GM21786 (cell line): ENCODE measurements at regions not wholly inside any gene's neighbourhood (a gene's known extent, or its start where the extent isn't known, plus 50 kb on each side); places are given as distances from the start of the nearest gene placed in this dataset.

Experiments
- ATAC-seq: cut with Tn5 transposase; IDR thresholded peaks from one replicate; pipeline ENCODE4 v1.9.1; 2021; ENCODE audit not compliant: unreplicated experiment

- peak; percentile 24 for ATAC-seq
Measured at GRCh38 chr12:11564984-11565651, 84.4 kb upstream of the ETV6 start.

- ATAC-seq: no peak
Measured at GRCh38 chr12:11565752-11566151, 83.7 kb upstream of the ETV6 start.

GRCh38 chr12:11568155-11568761 lies 81.2 kb upstream of the ETV6 start:
- ATAC-seq: no peak

DNA sequence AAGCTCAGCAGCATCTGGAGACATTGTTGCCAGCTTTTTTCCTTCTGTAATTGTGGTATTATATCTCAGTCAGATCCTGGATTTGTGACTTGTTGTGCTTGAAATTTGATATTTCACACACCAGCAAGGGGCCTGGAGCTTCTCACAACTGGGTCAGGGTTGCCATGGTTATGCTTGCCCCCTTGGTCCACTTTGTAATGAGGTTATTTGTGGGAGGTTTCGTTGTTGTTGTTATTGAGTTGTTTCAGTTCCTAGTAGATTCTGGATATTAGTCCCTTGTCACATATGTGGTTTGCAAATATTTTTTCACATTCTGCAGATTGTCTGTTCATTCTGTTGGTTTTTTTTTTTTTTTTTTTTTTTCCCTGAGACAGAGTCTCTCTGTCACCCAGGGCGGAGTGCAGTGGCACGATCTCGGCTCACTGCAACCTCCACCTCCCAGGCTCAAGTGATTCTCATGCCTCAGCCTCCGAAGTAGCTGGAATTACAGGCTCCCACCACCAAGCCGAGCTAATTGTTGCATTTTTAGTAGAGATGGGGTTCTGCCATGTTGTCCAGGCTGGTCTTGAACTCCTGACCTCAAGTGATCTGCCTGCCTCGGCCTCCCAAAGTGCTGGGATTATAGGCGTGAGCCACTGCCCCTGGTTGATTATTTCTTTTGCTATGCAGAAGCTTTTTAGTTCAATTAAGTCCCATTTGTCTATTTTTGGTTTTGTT lies 80.6 kb upstream of the ETV6 start:
- peak; percentile 91 for ATAC-seq

DNA sequence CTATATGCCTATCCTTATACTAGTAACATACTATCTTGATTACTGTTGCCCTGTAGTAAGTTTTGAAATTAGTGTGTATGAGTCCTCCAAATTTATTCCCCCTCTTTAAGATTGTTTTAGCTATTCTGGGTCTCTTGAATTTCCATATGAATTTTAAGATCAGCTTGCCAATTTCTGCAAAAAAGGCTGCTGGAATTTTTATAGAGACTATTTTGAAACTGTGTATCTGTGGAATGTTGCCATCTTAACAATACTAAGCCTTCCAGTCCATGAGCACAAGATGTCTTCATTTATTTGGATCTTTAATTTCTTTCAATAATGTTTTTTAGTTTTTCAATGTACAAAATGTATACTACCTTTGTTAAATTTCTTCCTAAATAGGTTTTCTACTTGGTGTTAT lies 79.8 kb upstream of the ETV6 start:
- ATAC-seq: no peak

GRCh38 chr12:11573880-11574279 lies 75.6 kb upstream of the ETV6 start:
- no peak for ATAC-seq

GRCh38 chr12:11576104-11576503 lies 73.4 kb upstream of the ETV6 start:
- peak; percentile 43 for ATAC-seq

GRCh38 chr12:11577658-11578260 lies 71.7 kb upstream of the ETV6 start:
- no peak for ATAC-seq

GRCh38 chr12:11578461-11578993 lies 70.9 kb upstream of the ETV6 start:
- ATAC-seq: peak; percentile 75

- no peak for ATAC-seq
Measured at GRCh38 chr12:11580125-11580751, 69.2 kb upstream of the ETV6 start.

- no peak for ATAC-seq
Measured at GRCh38 chr12:11581179-11581755, 68.2 kb upstream of the ETV6 start.

DNA sequence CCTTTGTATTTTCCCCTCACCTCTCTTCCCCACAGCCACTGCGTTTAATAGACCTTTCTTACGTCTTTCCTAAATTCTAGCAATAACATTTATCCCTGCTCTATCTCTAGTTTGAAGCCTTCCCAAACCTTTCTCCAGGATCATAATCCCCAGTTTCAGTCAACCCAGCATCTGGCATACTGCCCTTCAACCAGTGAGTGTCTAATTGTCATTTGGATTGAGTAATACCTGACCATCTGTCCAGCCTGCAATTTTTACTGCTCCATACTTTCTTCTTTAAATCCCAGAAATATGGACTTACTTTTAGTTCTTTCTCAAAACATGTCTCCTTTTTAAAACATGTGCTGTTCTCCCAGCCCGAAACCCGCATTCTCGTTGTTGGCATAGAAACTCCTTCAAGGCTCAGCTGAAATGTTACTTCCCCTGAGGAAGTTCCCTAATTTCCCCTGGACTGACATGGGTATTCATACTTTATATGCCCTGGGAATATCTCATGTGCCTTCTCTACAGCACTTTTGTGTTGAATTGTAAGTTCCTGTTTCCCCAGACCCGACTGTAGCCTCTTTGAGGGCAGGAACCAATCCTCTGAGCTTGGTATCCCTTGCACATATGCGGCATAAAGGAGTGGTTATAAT lies 65.1 kb upstream of the ETV6 start:
- ATAC-seq: no peak

DNA sequence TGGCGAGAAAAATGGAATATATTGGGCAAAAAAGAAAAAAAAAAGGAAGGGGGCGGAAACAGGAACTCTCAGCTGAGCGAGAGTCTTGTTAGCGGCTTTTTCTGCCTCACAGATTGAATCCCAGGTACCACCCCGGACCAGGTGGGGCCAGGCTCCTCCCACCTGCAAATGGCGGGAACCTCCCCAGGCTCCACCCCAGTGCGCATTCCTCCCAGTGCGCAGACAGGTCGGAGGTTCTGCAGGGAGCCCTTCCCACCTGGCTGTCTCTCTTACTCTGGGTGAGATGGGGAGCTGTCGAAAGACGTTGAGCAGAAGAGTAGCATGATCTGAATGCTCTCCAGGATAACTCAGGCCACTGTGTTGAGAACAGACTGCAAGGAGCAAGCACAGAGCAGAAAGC lies 57.0 kb upstream of the ETV6 start:
- no peak for ATAC-seq

DNA sequence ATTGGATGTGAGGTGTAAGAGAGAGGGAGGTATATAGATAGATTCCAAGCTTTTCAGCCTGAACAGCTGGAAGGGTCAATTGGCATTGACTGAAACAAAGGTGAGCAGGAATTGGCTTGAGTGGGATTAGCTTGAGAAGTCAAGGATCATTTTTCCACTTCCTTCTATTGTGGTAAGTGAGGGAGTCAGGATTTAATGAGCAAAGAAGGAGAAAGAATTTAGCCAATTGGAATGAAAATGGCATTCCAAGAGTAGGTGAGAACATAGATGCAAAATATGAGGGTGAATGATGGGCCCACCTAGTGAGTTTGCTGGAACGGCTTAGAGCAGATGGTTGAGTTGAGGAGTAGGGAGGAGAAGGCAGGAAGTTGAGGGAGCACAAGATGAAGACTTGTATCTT lies 56.5 kb upstream of the ETV6 start:
- ATAC-seq: no peak

DNA sequence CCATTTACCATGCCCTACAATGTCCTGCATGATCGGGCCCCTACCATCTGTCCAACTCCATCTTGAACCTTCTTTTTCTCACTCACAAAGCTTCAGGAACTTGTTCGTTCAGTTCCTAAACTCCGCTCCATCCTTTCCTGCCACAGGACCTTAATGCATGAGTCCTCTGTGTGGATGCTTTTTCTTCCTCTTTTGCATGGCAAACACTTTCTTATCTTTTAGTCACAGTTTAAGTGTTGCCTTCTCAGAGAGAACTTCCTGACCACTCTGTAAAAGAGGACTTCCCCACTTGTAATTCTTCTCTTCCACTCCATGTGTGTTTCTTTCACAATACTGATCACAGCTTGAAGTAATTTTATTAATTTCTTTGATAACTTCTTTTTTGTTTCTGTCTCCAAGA lies 54.4 kb upstream of the ETV6 start:
- no peak for ATAC-seq

GRCh38 chr12:11596141-11596540 lies 53.3 kb upstream of the ETV6 start:
- no peak for ATAC-seq

DNA sequence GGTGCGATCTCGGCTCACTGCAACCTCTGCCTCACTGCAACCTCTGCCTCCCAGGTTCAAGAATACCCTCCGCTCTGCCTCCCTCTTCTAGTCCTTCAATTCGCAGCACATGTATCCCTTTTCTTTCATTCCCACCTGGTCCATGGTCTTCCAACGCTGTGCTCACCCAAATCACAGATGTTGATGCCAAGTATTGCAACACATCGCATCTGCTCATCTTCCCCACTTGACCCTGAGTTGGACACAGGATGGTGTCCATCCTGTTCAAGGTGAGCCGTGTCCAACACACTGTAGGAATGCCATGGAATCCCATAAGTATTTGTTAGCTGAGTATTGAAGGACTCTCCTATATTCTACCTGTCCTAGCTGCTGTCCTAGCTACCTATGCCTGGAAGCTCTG lies 50.6 kb upstream of the ETV6 start:
- no peak for ATAC-seq
